Keratinocyte (primary cell): ENCODE measurements at regions not wholly inside any gene's neighbourhood (a gene's known extent, or its start where the extent isn't known, plus 50 kb on each side); places are given as distances from the start of the nearest gene placed in this dataset.

ENCODE experiments used
- DNase-seq: peaks from one replicate; pipeline ENCODE4 v3.0.0-alpha.2; 2011; ENCODE audit warnings: low read depth, missing footprints, low spot score
- FAIRE-seq: peaks from 2 replicates; lab custom pipeline; 2011; peaks lifted over from hg19 to GRCh38; lab: Jason Lieb, UNC
- H2AFZ ChIP-seq: 2 replicates; pipeline ENCODE4 v1.6.0; 2012; ENCODE audit warnings: low read length, control low read depth, inconsistent platforms; ENCODE audit not compliant: control insufficient read depth
- H3K27ac ChIP-seq: 2 replicates; pipeline ENCODE4 v1.5.1; 2011; ENCODE audit warnings: low read length; ENCODE audit not compliant: control insufficient read depth, insufficient read depth
- H3K27me3 ChIP-seq: 3 replicates; pipeline ENCODE4 v1.6.0; 2011; ENCODE audit warnings: low read length; ENCODE audit not compliant: control insufficient read depth, insufficient read depth; ENCODE audit errors: extremely low read depth
- H3K36me3 ChIP-seq, 2 experiments: 2 replicates in 1 of 2; 3 replicates in 1 of 2; pipeline ENCODE4 v1.5.1; 2011; ENCODE audit warnings: low read length in 2 of 2, mild to moderate bottlenecking in 1 of 2; ENCODE audit not compliant: control insufficient read depth in 2 of 2, insufficient read depth in 2 of 2; ENCODE audit errors: extremely low read depth in 1 of 2
- H3K4me1 ChIP-seq: 3 replicates; pipeline ENCODE4 v1.5.1; 2011; ENCODE audit warnings: low read length; ENCODE audit not compliant: control insufficient read depth, insufficient read depth; ENCODE audit errors: extremely low read depth
- H3K4me2 ChIP-seq: 3 replicates; pipeline ENCODE4 v1.6.0; 2011; ENCODE audit warnings: low read depth, low read length; ENCODE audit not compliant: control insufficient read depth, insufficient read depth; ENCODE audit errors: extremely low read depth
- H3K4me3 ChIP-seq, 3 experiments: fragments of 200-600 bp in 1 of 3; sonication (generic) in 1 of 3; 2 replicates in 2 of 3; 3 replicates in 1 of 3; pipeline ENCODE4 v1.5.1; 2011 to 2016; ENCODE audit warnings: low read length in 3 of 3, mild to moderate bottlenecking in 3 of 3, control low read depth in 2 of 3, inconsistent platforms in 1 of 3, low read depth in 1 of 3, mixed read lengths in 1 of 3, mixed run types in 1 of 3, moderate library complexity in 1 of 3; ENCODE audit not compliant: control insufficient read depth in 2 of 3, insufficient read depth in 2 of 3; ENCODE audit errors: extremely low read depth in 1 of 3
- H3K79me2 ChIP-seq: 2 replicates; pipeline ENCODE4 v1.6.0; 2012; ENCODE audit warnings: low read length; ENCODE audit not compliant: control insufficient read depth, insufficient read depth
- H3K9ac ChIP-seq: 3 replicates; pipeline ENCODE4 v1.6.0; 2011; ENCODE audit warnings: low read length; ENCODE audit not compliant: control insufficient read depth, insufficient read depth; ENCODE audit errors: extremely low read depth
- H3K9me1 ChIP-seq: 3 replicates; pipeline ENCODE4 v1.6.0; 2011; ENCODE audit warnings: low read length; ENCODE audit not compliant: control insufficient read depth, insufficient read depth; ENCODE audit errors: extremely low read depth
- H3K9me3 ChIP-seq: 2 replicates; pipeline ENCODE4 v1.5.1; 2012; ENCODE audit warnings: low read depth, low read length; ENCODE audit not compliant: control insufficient read depth
- H4K20me1 ChIP-seq: 3 replicates; pipeline ENCODE4 v1.6.0; 2011; ENCODE audit warnings: low read length; ENCODE audit not compliant: control insufficient read depth, insufficient read depth; ENCODE audit errors: extremely low read depth
- EZH2 ChIP-seq: IDR thresholded peaks from one replicate; pipeline ENCODE4 v1.6.1; 2012; ENCODE audit warnings: inconsistent platforms, mild to moderate bottlenecking, low read length, moderate library complexity
- dilution Hi-C: fragments of 300-500 bp; cut with MboI; formaldehyde crosslinking; loops from one replicate; pipeline ENCODE4 v1.7.0; 2020; ENCODE audit warnings: low sequenced_read_pairs; ENCODE audit not compliant: extremely low pct_ligation_motif_present
- TF ChIP-seq, protein P1 (sequence below), 3 experiments: IDR thresholded peaks in 1 of 3; conservative IDR thresholded peaks in 1 of 3; optimal IDR thresholded peaks in 1 of 3; 2 replicates in 2 of 3; 3 replicates in 1 of 3; pipeline versions ENCODE3 to v1.5.1; 2011; ENCODE audit warnings: low read length in 3 of 3, mild to moderate bottlenecking in 3 of 3, moderate library complexity in 2 of 3, control low read depth in 1 of 3, inconsistent platforms in 1 of 3; ENCODE audit not compliant: insufficient read depth in 2 of 3; ENCODE audit errors: extremely low read depth in 1 of 3

DNA sequence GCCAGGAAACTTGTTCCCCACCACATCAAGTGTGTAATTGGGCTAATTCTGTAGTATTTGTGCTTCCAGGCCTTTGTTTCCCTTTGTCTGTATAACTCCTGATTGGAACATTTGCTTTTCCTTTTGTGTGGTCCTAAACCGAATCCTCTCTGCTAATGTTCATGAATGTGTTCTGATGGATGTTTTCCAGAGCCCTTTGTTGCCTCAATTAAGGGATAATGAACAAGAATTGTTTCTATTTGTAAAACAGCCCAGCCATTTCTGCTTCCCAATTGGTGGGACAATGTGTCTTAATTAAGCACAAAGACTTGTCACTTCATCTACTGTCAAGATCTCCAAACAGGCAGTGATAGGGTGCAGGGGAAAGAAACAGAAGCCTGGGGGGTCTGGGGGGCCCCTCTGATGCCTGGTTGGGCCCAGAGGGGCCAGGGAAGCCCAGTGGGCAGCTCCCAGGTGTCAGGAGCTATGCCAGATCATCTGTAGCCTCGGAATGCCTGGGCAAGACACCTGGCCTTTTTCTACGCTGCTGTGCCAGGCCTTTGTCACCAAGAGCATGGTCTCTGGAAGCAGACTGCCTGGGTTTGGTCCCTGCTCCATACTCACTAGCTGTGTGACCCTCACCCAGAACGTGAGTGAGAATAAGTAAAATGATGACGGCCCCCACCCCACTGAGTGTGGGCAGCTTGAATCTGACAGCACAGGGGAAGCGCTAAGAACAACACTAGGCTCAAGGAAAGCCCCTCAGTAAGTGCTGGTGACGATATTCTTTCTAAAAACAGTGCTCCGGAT lies 116.6 kb upstream of the PRR20G start:
- dilution Hi-C loops: no loop called here
- DNase-seq (no peak), FAIRE-seq (no peak)
- Histone ChIP-seq H3K27me3 (no peaks in the 10 kb centered on the region), H4K20me1 (no peaks in the 10 kb centered on the region), H3K4me2 (no peak overlapping the region), H3K4me3 (no peak overlapping the region), H3K4me1 (no peaks in the 10 kb centered on the region), H3K27ac (no peak overlapping the region), H2AFZ (no peak overlapping the region), H3K79me2 (no peaks in the 10 kb centered on the region), H3K9me1 (no peaks in the 10 kb centered on the region), H3K36me3 (no peaks in the 10 kb centered on the region), H3K9me3 (no peaks in the 10 kb centered on the region), H3K9ac (no peak overlapping the region)
- no peak for TF ChIP-seq EZH2
- TF ChIP-seq, protein P1, sequence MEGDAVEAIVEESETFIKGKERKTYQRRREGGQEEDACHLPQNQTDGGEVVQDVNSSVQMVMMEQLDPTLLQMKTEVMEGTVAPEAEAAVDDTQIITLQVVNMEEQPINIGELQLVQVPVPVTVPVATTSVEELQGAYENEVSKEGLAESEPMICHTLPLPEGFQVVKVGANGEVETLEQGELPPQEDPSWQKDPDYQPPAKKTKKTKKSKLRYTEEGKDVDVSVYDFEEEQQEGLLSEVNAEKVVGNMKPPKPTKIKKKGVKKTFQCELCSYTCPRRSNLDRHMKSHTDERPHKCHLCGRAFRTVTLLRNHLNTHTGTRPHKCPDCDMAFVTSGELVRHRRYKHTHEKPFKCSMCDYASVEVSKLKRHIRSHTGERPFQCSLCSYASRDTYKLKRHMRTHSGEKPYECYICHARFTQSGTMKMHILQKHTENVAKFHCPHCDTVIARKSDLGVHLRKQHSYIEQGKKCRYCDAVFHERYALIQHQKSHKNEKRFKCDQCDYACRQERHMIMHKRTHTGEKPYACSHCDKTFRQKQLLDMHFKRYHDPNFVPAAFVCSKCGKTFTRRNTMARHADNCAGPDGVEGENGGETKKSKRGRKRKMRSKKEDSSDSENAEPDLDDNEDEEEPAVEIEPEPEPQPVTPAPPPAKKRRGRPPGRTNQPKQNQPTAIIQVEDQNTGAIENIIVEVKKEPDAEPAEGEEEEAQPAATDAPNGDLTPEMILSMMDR (optimal IDR thresholded peaks at IDR 0.05 in 1 of 3, IDR thresholded peaks at IDR 0.05 in 1 of 3, conservative IDR thresholded peaks at IDR 0.05 in 1 of 3; ENCODE audit: extremely low read depth in 1 of 3, insufficient read depth in 2 of 3, low read length in 3 of 3): no peak

- H3K27ac ChIP-seq: no peak overlapping the region
- H3K9me1 ChIP-seq: no peaks in the 10 kb centered on the region
- no peak overlapping the region for H3K9ac ChIP-seq
- no peak overlapping the region for H3K4me3 ChIP-seq
- H2AFZ ChIP-seq: no peak overlapping the region
- DNase-seq (no peak), FAIRE-seq (peak; percentile 41)
- H4K20me1 ChIP-seq: no peaks in the 10 kb centered on the region
- H3K36me3 ChIP-seq: no peaks in the 10 kb centered on the region
- dilution Hi-C loops: no loop called here
- H3K9me3 ChIP-seq: no peaks in the 10 kb centered on the region
- H3K79me2 ChIP-seq: no peaks in the 10 kb centered on the region
- H3K4me1 ChIP-seq: no peaks in the 10 kb centered on the region
- H3K27me3 ChIP-seq: no peaks in the 10 kb centered on the region
- TF ChIP-seq EZH2: no peak
- TF ChIP-seq, protein P1 (optimal IDR thresholded peaks at IDR 0.05 in 1 of 3, IDR thresholded peaks at IDR 0.05 in 1 of 3, conservative IDR thresholded peaks at IDR 0.05 in 1 of 3; ENCODE audit: extremely low read depth in 1 of 3, insufficient read depth in 2 of 3, low read length in 3 of 3): no peak
- H3K4me2 ChIP-seq: no peak overlapping the region
Measured at GRCh38 chr3:127403795-127404194, 115.9 kb upstream of the PRR20G start.
